ENCODE measurements at regions not wholly inside any gene's neighbourhood (a gene's known extent, or its start where the extent isn't known, plus 50 kb on each side); places are given as distances from the start of the nearest gene placed in this dataset.
A peak's percentile ranks its signal among the peaks of the same experiment; 100 is the strongest.

- no peak overlapping the region for H3K4me2 ChIP-seq (ENCODE audit: low read depth, low read length)
- no peak overlapping the region for H3K4me3 ChIP-seq (ENCODE audit: low read length)
- no peaks in the 10 kb centered on the region for H4K20me1 ChIP-seq (ENCODE audit: insufficient read depth, low read length)
- no peak for DNase-seq
- H3K79me2 ChIP-seq (ENCODE audit: low read length) = no peaks in the 10 kb centered on the region
- no peaks in the 10 kb centered on the region for H3F3A ChIP-seq (ENCODE audit: insufficient read depth, low read length)
- H3K36me3 ChIP-seq (replicated peaks; ENCODE audit: insufficient read depth, low read length) = no peaks in the 10 kb centered on the region
- H3K9me3 ChIP-seq (replicated peaks; ENCODE audit: insufficient read depth, low read length) = no peaks in the 10 kb centered on the region
- no peak overlapping the region for H2AFZ ChIP-seq (ENCODE audit: low read length)
- no peaks in the 10 kb centered on the region for H3K4me1 ChIP-seq (ENCODE audit: low read length)
- TF ChIP-seq EZH2phosphoT487 (IDR thresholded peaks at IDR 0.05; ENCODE audit: low read length) (no peak), EZH2 (optimal IDR thresholded peaks at IDR 0.05; ENCODE audit: low read depth, low read length) (no peak), CTCF (IDR thresholded peaks at IDR 0.05; ENCODE audit: low read length) (no peak)
- no peaks in the 10 kb centered on the region for H3K9me2 ChIP-seq (replicated peaks; ENCODE audit: insufficient read depth, low read length)
- H3K27ac ChIP-seq (ENCODE audit: low read length) = no peak overlapping the region
- no peaks in the 10 kb centered on the region for H3K27me3 ChIP-seq (replicated peaks; ENCODE audit: insufficient read depth, low read length)
- H3K9ac ChIP-seq (ENCODE audit: low read length) = no peak overlapping the region
These were observed 523.4 kb upstream of the BTBD3 start for GRCh38 chr20:11394145-11394833.

DNA sequence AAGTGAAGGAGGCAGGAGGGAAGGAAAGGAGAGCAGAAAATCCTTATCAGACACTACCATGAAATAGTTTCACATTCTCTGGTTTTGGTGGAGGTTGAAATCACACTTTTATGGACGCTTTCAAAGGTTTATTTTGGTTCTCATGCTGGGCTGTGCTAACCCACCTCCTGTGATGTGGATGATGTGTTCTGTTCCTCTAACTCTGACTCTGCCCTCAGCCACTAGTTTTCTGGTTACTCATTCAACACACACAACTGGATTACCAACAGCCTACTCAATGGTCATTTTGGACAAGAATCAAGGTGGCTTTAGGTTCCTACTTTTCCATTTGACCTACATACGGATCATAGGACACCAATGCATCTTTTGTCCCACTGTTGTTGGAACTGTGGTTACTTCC lies 522.1 kb upstream of the BTBD3 start:
- Histone ChIP-seq H3K27ac (ENCODE audit: low read length) (no peak overlapping the region), H3K4me1 (ENCODE audit: low read length) (no peaks in the 10 kb centered on the region), H3F3A (ENCODE audit: insufficient read depth, low read length) (no peaks in the 10 kb centered on the region)

DNA sequence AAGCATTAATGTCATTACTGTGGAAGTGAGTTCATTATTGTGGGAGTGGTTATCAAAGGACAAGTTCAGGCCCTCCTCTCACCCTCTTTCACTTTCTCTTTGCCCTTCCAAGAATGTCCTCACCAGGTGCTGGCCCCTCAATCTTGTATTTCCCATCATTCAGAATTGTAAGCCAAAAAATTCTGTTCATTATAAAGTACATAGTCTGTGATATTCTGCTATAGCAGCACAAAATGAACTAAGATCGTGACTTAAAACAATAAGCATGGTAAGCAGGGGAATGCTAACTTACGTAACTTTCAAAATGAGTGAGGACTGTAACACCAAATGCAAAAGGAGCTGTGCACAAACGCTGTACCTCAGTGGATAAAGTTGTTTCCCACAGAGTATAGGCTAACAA lies 515.7 kb upstream of the BTBD3 start:
- no peaks in the 10 kb centered on the region for H3K27me3 ChIP-seq (replicated peaks; ENCODE audit: insufficient read depth, low read length)
- no peaks in the 10 kb centered on the region for H3K4me1 ChIP-seq (ENCODE audit: low read length)
- no peaks in the 10 kb centered on the region for H4K20me1 ChIP-seq (ENCODE audit: insufficient read depth, low read length)
- TF ChIP-seq CTCF (IDR thresholded peaks at IDR 0.05; ENCODE audit: low read length) (no peak), EZH2 (optimal IDR thresholded peaks at IDR 0.05; ENCODE audit: low read depth, low read length) (no peak), EZH2phosphoT487 (IDR thresholded peaks at IDR 0.05; ENCODE audit: low read length) (no peak)
- no peaks in the 10 kb centered on the region for H3K9me2 ChIP-seq (replicated peaks; ENCODE audit: insufficient read depth, low read length)
- H2AFZ ChIP-seq (ENCODE audit: low read length) = peak overlapping the region; percentile 92
- peak; percentile 46 for DNase-seq
- H3K79me2 ChIP-seq (ENCODE audit: low read length) = no peaks in the 10 kb centered on the region
- H3K27ac ChIP-seq (ENCODE audit: low read length) = no peak overlapping the region
- H3F3A ChIP-seq (ENCODE audit: insufficient read depth, low read length) = no peaks in the 10 kb centered on the region
- H3K36me3 ChIP-seq (replicated peaks; ENCODE audit: insufficient read depth, low read length) = no peaks in the 10 kb centered on the region
- H3K9ac ChIP-seq (ENCODE audit: low read length) = no peak overlapping the region
- H3K9me3 ChIP-seq (replicated peaks; ENCODE audit: insufficient read depth, low read length) = no peaks in the 10 kb centered on the region
- H3K4me3 ChIP-seq (ENCODE audit: low read length) = peak overlapping the region; percentile 58
- peak overlapping the region; percentile 80 for H3K4me2 ChIP-seq (ENCODE audit: low read depth, low read length)

More for the DNA sequence above, 522.1 kb upstream of the BTBD3 start:
- no peak for DNase-seq
- no peak overlapping the region for H3K4me3 ChIP-seq (ENCODE audit: low read length)
- no peaks in the 10 kb centered on the region for H3K9me3 ChIP-seq (replicated peaks; ENCODE audit: insufficient read depth, low read length)
- no peak overlapping the region for H3K4me2 ChIP-seq (ENCODE audit: low read depth, low read length)
- no peak overlapping the region for H2AFZ ChIP-seq (ENCODE audit: low read length)
- no peaks in the 10 kb centered on the region for H4K20me1 ChIP-seq (ENCODE audit: insufficient read depth, low read length)
- no peaks in the 10 kb centered on the region for H3K9me2 ChIP-seq (replicated peaks; ENCODE audit: insufficient read depth, low read length)
- TF ChIP-seq CTCF (IDR thresholded peaks at IDR 0.05; ENCODE audit: low read length) (no peak), EZH2 (optimal IDR thresholded peaks at IDR 0.05; ENCODE audit: low read depth, low read length) (no peak), EZH2phosphoT487 (IDR thresholded peaks at IDR 0.05; ENCODE audit: low read length) (no peak)
- no peaks in the 10 kb centered on the region for H3K36me3 ChIP-seq (replicated peaks; ENCODE audit: insufficient read depth, low read length)
- H3K27me3 ChIP-seq (replicated peaks; ENCODE audit: insufficient read depth, low read length) = no peaks in the 10 kb centered on the region
- H3K9ac ChIP-seq (ENCODE audit: low read length) = no peak overlapping the region
- H3K79me2 ChIP-seq (ENCODE audit: low read length) = no peaks in the 10 kb centered on the region
